Stimulated activated CD4-positive, alpha-beta T cell treated with anti-CD3 and anti-CD28 coated beads, Interleukin-1b, Interleukin-23, amount 100 ng/mL, for 48 hours (primary cell): ENCODE measurements at regions not wholly inside any gene's neighbourhood (a gene's known extent, or its start where the extent isn't known, plus 50 kb on each side); places are given as distances from the start of the nearest gene placed in this dataset.
"Not testable (repeated sequence)": the region's sequence is repeated elsewhere in the genome, so short reads cannot be mapped to it uniquely, and the experiment has no call there.

Experiments used
- DNase-seq: peaks from one replicate; pipeline ENCODE4 v3.0.0-alpha.2; 2020

GRCh38 chr13:73832825-73833224, 301.4 kb downstream of the KLF12 start:
- DNase-seq, result no peak

GRCh38 chr13:73832128-73832588, 302.0 kb downstream of the KLF12 start:
- no peak for DNase-seq

DNA sequence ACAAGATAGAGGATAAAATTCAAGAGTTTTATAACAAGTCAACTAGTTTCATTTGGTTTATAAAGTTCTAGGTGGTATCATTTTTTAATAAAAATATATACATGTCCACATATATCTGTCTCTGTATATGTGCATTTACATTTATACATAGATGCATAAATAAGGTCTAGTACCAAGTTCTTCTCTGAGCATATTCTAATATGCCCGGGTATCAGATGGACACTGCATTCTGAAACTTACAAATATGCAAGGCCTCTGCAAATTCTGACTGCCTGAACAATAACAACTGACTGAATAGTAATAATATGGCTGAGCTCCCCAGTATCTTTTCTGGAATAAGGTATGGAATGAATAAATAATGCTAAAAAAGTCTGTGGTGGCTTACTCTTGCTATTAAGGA, 304.8 kb downstream of the KLF12 start:
- DNase-seq, result no peak

DNA sequence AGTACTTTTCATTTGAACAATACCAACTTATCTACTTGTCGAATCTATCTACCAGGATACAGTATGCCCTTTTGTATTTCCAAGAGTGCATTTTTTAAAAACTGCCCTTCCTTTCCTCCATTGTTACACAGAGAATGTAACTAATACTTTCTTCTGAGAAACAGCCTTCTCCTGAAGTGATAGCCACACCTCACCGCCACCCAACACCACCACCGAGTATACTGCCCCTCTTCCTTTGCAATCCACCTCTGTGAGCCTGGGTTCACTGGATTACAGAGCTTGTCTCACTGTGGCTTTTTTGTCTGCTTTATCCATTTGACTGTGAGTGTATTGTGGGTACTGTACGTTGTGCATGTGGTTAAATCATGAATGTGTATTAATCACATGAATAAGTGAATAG, 305.4 kb downstream of the KLF12 start:
- no peak for DNase-seq

DNA sequence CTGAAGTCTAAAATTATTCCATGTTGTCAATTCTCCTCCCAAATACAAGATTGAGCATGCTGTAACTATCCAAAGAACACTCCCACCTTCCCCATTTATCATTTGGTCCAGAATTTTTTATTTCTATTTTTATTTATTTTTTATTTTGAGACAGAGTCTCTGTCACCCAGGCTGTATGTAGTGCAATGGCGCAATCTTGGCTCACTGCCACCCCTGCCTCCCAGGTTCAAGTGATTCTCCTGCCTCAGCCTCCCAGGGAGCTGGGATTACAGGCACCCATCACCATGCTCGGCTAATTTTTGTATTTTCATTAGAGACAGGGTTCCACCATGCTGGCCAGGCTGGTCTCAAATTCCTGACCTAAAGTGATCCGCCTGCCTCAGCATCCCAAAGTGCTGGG, 306.8 kb downstream of the KLF12 start:
- no peak for DNase-seq

DNA sequence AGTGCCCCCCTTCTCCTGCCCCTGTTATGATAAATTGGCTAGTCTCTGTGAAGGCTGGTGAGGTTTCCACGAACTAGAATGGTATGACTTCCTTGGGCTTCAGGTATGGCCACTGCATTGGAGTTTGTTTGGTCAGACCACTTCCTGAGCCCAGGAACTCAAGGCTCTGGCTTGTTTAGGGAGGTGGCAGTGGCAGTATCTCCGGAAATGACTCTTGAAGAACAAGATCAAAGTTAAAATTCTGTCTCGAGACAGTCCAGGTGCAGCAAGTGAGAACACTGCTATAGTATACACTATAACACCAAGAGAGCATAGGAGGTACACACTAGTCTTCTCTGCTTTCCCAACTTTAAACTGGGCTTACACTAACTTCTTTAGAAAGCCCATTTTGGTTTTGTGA, 309.1 kb downstream of the KLF12 start:
- DNase-seq, result no peak

DNA sequence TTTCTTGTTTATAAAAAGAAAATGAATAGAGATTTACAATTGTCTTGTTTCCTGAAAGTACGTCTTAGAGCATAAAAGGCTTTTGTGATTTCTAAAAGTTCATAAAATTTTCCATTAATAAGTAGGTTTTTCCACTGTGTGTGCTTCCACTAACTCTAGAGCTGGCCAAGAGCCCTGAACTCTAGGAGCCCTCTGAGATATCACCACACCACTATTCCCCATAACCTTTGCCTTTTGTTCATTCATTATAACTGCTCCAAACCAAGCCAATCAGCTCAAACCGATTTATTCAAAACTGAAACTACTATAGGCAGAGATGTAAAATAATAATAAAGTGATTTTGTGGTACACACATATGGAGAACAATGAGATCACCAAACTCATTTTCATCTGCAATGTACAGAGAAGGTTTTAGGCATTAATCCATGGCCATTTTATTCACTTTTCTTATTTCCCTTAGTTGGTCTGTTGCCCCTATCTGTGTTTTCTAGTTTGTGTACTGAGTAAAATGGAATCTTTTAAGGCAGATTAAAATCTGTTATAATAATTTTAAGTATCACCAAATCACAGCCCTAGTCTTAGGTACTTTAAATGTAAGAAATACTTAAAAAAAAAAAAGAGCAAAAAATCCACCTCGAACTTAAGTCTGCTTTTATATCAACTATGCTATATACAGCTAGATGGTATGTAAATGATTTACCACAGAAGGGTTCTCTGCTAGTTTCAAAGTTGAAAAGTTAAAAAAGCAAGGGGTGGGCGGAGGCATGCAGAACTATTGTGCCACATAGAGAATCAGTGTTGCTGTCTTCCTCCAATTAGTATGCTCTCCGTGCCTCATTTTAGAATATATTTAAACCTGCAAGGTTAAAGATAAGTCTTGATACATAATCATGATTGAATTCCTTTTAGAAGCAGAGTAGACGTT, 311.3 kb downstream of the KLF12 start:
- no peak for DNase-seq

- no peak for DNase-seq
Measured at GRCh38 chr13:73820688-73821087, 313.5 kb downstream of the KLF12 start.

DNA sequence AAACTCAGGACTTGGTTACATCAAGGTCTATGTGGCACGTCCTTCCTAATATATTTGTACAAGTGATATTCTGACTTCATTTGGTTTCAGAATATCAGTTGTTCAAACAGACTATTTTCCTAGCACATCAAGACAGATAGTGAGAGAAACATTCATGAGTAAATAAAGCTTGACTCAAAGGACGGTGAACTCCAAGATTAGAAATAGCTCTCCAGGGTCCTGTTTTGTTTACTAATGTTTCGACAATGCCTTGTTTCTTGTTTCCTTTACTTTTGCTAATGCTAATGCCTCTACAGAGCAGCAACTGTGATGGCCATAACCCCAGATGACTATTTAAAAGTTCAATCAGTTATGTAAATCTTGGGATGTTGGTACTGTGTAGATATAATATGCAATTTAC, 313.9 kb downstream of the KLF12 start:
- DNase-seq, result no peak

GRCh38 chr13:73819711-73820110, 314.5 kb downstream of the KLF12 start:
- DNase-seq, result no peak

GRCh38 chr13:73816702-73817101, 317.5 kb downstream of the KLF12 start:
- DNase-seq, result peak; percentile 10

- DNase-seq, result no peak
Measured at GRCh38 chr13:73815796-73816195, 318.4 kb downstream of the KLF12 start.

- DNase-seq, result no peak
Measured at GRCh38 chr13:73810647-73811046, 323.6 kb downstream of the KLF12 start.

DNA sequence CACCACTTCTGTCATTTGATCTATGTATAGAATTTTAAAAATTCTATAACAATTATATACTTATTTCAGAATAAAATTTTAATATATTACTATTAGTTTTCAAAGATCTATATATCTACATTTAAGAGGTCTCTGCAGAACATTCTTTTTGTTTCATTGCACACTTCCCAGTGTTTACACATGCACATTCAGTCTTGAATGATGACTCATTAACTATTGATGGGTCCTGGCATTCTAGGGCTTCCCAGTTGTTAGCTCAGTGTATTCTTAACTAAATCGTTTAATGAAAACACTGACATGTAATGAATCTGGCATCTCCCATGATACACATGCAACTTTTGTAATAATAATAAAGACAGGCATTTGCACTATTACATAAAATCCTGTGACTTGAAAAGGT, 324.6 kb downstream of the KLF12 start:
- no peak for DNase-seq

DNA sequence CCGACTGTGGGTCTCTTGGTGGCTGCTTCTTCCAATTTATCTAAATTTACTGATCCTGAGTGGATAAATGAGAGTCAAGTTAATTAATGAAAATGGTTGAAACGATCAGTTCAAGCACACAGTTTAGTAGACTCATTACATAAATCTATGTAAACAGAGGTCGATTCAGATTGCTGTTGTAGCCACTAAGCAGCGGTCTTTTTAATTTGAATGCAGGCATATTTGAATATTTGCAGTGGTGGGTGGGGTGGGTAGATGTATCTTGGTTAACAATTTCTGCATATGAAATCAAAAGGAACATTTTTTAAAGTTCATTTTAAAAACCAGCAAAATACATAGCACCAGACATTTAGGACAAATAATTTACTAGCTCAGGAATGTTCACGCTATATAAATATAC, 325.9 kb downstream of the KLF12 start:
- no peak for DNase-seq

DNA sequence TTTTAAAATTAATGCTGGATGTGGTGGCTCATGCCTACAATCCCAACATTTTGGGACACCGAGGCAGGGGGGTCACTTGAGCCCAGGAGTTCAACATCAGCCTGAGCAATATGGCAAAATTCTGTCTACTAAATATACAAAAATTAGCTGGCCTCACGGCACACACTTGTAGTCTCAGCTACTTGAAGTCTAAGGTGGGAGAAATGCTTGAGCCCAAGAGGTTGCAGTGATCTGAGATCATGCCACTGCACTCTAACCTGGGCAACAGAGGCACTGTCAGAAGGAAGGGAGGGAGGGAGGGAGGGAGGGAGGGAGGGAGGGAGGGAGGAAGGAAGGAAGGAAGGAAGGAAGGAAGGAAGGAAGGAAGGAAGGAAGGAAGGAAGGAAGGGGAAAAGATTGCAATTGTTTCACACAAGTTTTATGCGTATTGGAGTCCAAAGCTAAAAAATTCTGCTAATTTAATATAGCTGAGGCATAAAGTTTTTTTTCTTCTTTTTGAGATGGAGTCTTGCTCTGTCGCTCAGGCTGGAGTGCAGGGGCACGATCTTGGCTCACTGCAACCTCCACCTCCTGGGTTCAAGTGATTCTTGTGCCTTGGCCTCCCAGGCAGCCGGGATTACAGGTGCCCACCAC, 328.8 kb downstream of the KLF12 start:
- not testable (repeated sequence) for DNase-seq

DNA sequence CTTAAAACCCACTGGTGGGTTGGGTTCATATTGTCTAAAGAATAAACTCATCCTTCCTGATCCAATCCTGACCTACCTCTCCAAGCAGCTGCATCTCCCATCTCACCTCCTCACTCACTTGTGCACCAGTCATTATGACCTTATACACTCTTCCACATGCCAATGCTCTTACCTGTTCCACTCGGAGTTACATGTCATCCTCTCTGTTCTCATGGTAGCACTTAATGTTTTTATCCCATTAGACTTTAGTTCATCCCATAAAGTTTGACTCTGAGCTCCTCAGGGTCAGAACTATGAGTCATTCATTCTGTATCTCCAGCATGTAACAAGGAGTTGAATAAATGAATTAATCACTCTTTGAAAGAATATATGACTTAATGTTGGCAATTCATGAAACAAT, 330.2 kb downstream of the KLF12 start:
- no peak for DNase-seq

GRCh38 chr13:73800011-73800410, 334.2 kb downstream of the KLF12 start:
- no peak for DNase-seq

DNA sequence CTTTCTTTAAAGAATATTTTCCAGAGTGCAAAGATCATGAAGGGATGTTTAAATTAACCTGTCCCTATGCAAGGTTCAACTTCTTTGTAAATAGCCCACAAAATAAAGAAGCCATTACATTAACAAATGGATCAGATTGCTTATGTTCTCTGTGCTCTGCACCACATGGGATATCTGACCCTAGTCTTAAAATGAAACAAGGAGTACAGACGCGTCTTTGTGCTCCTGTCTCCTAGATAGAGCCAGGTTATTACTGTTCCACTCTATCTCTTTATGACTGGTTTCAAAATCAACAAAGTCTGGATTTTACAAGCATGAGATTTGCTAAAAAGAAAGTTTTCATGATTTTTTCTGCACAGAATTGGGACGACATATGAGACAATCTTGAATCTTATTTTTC, 339.4 kb downstream of the KLF12 start:
- DNase-seq, result no peak

DNA sequence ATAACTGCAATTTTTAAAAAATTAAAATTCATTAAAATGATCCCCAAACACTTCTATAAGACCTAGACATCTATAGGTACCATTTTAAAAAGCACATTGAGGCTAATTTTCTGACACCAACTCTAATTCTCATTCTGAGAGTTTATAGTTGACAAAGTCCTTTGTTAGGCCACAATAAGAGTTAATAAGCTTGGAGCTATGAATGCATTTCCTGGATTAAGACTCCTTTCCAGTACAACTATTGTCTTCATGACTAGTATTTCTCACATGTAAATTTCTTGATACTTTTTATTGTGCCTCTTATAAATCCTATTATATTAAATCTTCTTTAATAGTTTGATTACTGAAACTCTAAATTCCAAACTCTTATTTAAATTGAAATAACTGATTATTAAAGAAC, 340.8 kb downstream of the KLF12 start:
- no peak for DNase-seq

DNA sequence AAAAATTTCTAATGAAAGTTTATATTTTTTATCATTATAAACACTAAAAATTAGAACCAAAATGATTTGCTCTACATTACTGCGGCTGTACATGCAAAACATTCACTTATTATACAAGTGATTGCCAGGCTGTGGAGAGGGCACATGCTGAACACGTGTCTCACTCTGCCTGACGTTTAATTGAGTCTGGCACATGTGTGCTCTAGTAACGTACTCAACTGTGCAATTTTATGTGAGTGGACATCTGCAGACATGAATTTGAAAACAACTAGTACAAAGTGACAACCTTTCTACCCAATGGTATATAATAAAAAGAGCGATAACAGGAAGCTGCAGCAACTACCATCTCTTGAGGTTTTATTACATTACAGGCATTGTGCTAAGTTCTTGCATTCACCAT, 341.4 kb downstream of the KLF12 start:
- no peak for DNase-seq

DNA sequence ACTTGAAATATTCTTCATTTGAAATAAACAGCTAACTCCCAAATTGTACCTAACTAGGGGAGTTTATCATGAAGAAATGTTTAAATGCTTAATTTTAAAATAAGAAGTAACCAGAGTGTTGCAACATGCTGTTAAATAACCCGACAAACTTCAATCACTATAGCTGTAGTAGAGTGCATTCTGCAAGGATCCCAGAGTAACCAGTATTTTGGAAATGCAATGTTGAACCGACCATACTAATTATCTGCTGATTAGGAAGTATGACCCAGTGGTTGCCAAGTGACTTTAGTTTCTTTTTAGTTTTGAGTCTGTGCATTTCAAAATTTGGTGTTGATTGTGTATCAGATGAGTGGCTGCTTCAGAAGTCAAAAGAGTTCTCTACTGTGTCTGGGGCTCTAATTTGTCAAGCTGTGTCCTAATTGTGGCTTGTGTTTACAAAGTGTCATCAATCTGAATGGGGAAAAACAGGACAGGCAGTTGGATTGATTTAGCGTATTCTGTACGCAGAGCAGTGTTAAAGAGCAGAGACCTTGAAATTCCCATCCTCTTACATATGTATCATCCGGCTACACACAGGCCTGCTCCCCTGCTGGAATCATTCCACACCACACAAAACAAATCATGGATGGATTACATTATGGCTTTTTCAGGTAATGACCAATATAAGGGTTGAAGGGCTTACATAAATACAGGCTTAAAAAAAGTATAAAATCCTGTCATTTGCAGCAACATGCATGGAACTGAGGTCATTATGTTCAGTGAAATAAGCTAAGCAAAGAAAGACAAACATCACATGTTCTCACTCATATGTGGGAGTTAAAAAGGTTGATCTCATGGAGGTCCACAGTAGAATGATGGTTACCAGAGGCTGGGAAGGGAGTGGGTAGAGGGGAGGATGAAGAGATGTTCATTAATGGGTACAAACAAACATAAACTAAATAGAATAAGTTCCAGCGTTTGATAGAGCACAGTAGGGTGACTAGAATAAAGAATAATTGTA, 351.5 kb downstream of the KLF12 start:
- DNase-seq, result no peak

DNA sequence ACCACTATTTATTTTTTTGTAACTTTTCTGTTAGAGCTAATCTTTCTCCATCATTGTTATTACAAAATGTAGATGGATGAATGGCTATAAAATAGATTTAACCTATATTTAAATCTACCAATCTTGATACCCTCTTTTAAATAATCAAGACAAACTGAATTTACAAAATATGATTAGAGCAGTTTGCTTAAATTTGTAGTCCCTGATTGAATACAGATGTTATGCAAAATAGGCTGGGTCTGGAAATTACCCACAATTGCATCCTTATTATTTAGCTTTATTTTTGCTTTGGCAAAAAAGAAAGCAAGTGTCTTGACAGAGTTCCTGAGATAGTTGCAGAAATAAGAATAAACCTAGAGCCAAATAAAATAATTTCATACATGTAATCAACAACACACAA, 352.8 kb downstream of the KLF12 start:
- no peak for DNase-seq
